Activated naive CD8-positive, alpha-beta T cell treated with anti-CD3 and anti-CD28 coated beads, Interleukin-2, amount 50 U/mL, for 24 hours (primary cell): ENCODE measurements at regions not wholly inside any gene's neighbourhood (a gene's known extent, or its start where the extent isn't known, plus 50 kb on each side); places are given as distances from the start of the nearest gene placed in this dataset.
"Not testable (repeated sequence)": the region's sequence is repeated elsewhere in the genome, so short reads cannot be mapped to it uniquely, and the experiment has no call there.

ENCODE experiments used
- ATAC-seq: fragments of 150-1000 bp; cut with Tn5 transposase; one replicate; pipeline ENCODE4 v1.10.0; 2021
- DNase-seq: peaks from one replicate; pipeline ENCODE4 v3.0.0; 2021
- H3K27ac Mint-ChIP-seq: one replicate; pipeline ENCODE4 v1.8.0; 2021; ENCODE audit warnings: mild to moderate bottlenecking, mixed read lengths
- H3K27me3 Mint-ChIP-seq: one replicate; pipeline ENCODE4 v1.8.0; 2021; ENCODE audit warnings: mixed read lengths
- H3K36me3 Mint-ChIP-seq: one replicate; pipeline ENCODE4 v1.8.0; 2021; ENCODE audit warnings: low read depth, mixed read lengths
- H3K4me1 Mint-ChIP-seq: one replicate; pipeline ENCODE4 v1.8.0; 2021; ENCODE audit warnings: mixed read lengths
- H3K4me3 Mint-ChIP-seq: one replicate; pipeline ENCODE4 v1.8.0; 2021; ENCODE audit warnings: mild to moderate bottlenecking, moderate library complexity, mixed read lengths
- H3K9me3 Mint-ChIP-seq: one replicate; pipeline ENCODE4 v1.8.0; 2021; ENCODE audit warnings: mixed read lengths

GRCh38 chr19:27733551-27734266 is 1479.2 kb downstream of the UQCRFS1 start:
- Mint-ChIP-seq H3K9me3 (peaks cover 34% of the 10 kb centered on the region), H3K27me3 (no peaks in the 10 kb centered on the region), H3K4me3 (no peak overlapping the region), H3K4me1 (no peaks in the 10 kb centered on the region), H3K27ac (no peak overlapping the region), H3K36me3 (peaks cover 58% of the 10 kb centered on the region)
- ATAC-seq (no peak), DNase-seq (no peak)

- ATAC-seq (no peak), DNase-seq (no peak)
- Mint-ChIP-seq H3K4me1 (no peaks in the 10 kb centered on the region), H3K9me3 (peaks cover 30% of the 10 kb centered on the region), H3K27ac (no peak overlapping the region), H3K4me3 (no peak overlapping the region), H3K27me3 (no peaks in the 10 kb centered on the region), H3K36me3 (peaks cover 47% of the 10 kb centered on the region)
These were observed 1483.6 kb downstream of the UQCRFS1 start for GRCh38 chr19:27729332-27729731.

GRCh38 chr19:27722625-27723024 is 1490.3 kb downstream of the UQCRFS1 start:
- peaks cover 45% of the 10 kb centered on the region for H3K9me3 Mint-ChIP-seq
- no peak overlapping the region for H3K27ac Mint-ChIP-seq
- no peaks in the 10 kb centered on the region for H3K4me1 Mint-ChIP-seq
- H3K27me3 Mint-ChIP-seq, result no peaks in the 10 kb centered on the region
- DNase-seq (no peak), ATAC-seq (no peak)
- H3K36me3 Mint-ChIP-seq, result peaks cover 11% of the 10 kb centered on the region
- no peak overlapping the region for H3K4me3 Mint-ChIP-seq

GRCh38 chr19:27720155-27720554 is 1492.8 kb downstream of the UQCRFS1 start:
- peaks cover 47% of the 10 kb centered on the region for H3K9me3 Mint-ChIP-seq

GRCh38 chr19:27719034-27719433 is 1493.9 kb downstream of the UQCRFS1 start:
- DNase-seq (no peak), ATAC-seq (no peak)
- H3K27me3 Mint-ChIP-seq, result no peaks in the 10 kb centered on the region
- peaks cover 50% of the 10 kb centered on the region for H3K9me3 Mint-ChIP-seq
- no peaks in the 10 kb centered on the region for H3K4me1 Mint-ChIP-seq
- no peak overlapping the region for H3K27ac Mint-ChIP-seq
- no peaks in the 10 kb centered on the region for H3K36me3 Mint-ChIP-seq
- H3K4me3 Mint-ChIP-seq, result no peak overlapping the region

More at GRCh38 chr19:27720155-27720554, 1492.8 kb downstream of the UQCRFS1 start:
- no peaks in the 10 kb centered on the region for H3K27me3 Mint-ChIP-seq
- no peak overlapping the region for H3K4me3 Mint-ChIP-seq
- DNase-seq (no peak), ATAC-seq (no peak)
- H3K27ac Mint-ChIP-seq, result no peak overlapping the region
- H3K4me1 Mint-ChIP-seq, result no peaks in the 10 kb centered on the region
- H3K36me3 Mint-ChIP-seq, result no peaks in the 10 kb centered on the region

GRCh38 chr19:27718234-27718633 is 1494.7 kb downstream of the UQCRFS1 start:
- Mint-ChIP-seq H3K4me1 (no peaks in the 10 kb centered on the region), H3K36me3 (no peaks in the 10 kb centered on the region), H3K27me3 (no peaks in the 10 kb centered on the region), H3K4me3 (no peak overlapping the region), H3K27ac (no peak overlapping the region), H3K9me3 (peaks cover 50% of the 10 kb centered on the region)
- ATAC-seq (no peak), DNase-seq (no peak)

- Mint-ChIP-seq H3K36me3 (no peaks in the 10 kb centered on the region), H3K9me3 (peaks cover 54% of the 10 kb centered on the region), H3K27ac (no peak overlapping the region), H3K4me1 (no peaks in the 10 kb centered on the region), H3K27me3 (no peaks in the 10 kb centered on the region), H3K4me3 (no peak overlapping the region)
- ATAC-seq (no peak), DNase-seq (no peak)
These were observed 1495.1 kb downstream of the UQCRFS1 start for GRCh38 chr19:27717825-27718224.

GRCh38 chr19:27716922-27717321 is 1496.0 kb downstream of the UQCRFS1 start:
- H3K4me3 Mint-ChIP-seq, result no peak overlapping the region
- no peak for DNase-seq
- H3K27me3 Mint-ChIP-seq, result no peaks in the 10 kb centered on the region
- H3K9me3 Mint-ChIP-seq, result peaks cover 57% of the 10 kb centered on the region
- no peaks in the 10 kb centered on the region for H3K4me1 Mint-ChIP-seq
- no peak overlapping the region for H3K27ac Mint-ChIP-seq
- no peaks in the 10 kb centered on the region for H3K36me3 Mint-ChIP-seq
- ATAC-seq, result no peak

GRCh38 chr19:27714857-27715256 is 1498.1 kb downstream of the UQCRFS1 start:
- ATAC-seq (no peak), DNase-seq (no peak)
- H3K36me3 Mint-ChIP-seq, result no peaks in the 10 kb centered on the region
- H3K27ac Mint-ChIP-seq, result no peak overlapping the region
- no peaks in the 10 kb centered on the region for H3K27me3 Mint-ChIP-seq
- H3K9me3 Mint-ChIP-seq, result peaks cover 55% of the 10 kb centered on the region
- no peak overlapping the region for H3K4me3 Mint-ChIP-seq
- H3K4me1 Mint-ChIP-seq, result no peaks in the 10 kb centered on the region

- DNase-seq, result no peak
- H3K36me3 Mint-ChIP-seq, result no peaks in the 10 kb centered on the region
These were observed 1503.5 kb downstream of the UQCRFS1 start for GRCh38 chr19:27709496-27709895.

GRCh38 chr19:27708986-27709385 is 1504.0 kb downstream of the UQCRFS1 start:
- ATAC-seq, H3K4me3 Mint-ChIP-seq: not testable (repeated sequence)

More at GRCh38 chr19:27709496-27709895, 1503.5 kb downstream of the UQCRFS1 start:
- no peaks in the 10 kb centered on the region for H3K4me1 Mint-ChIP-seq
- no peak overlapping the region for H3K4me3 Mint-ChIP-seq
- no peaks in the 10 kb centered on the region for H3K27me3 Mint-ChIP-seq
- no peak overlapping the region for H3K27ac Mint-ChIP-seq
- H3K9me3 Mint-ChIP-seq, result peaks cover 34% of the 10 kb centered on the region
- no peak for ATAC-seq

GRCh38 chr19:27707026-27707425 is 1505.9 kb downstream of the UQCRFS1 start:
- not testable (repeated sequence) for H3K27me3 Mint-ChIP-seq, H3K27ac Mint-ChIP-seq, H3K4me3 Mint-ChIP-seq, H3K4me1 Mint-ChIP-seq, ATAC-seq, DNase-seq, H3K36me3 Mint-ChIP-seq
- peaks cover 29% of the 10 kb centered on the region for H3K9me3 Mint-ChIP-seq

More at GRCh38 chr19:27708986-27709385, 1504.0 kb downstream of the UQCRFS1 start:
- peaks cover 34% of the 10 kb centered on the region for H3K9me3 Mint-ChIP-seq
- not testable (repeated sequence) for DNase-seq, H3K36me3 Mint-ChIP-seq, H3K27me3 Mint-ChIP-seq, H3K27ac Mint-ChIP-seq, H3K4me1 Mint-ChIP-seq

GRCh38 chr19:27705896-27706295 is 1507.1 kb downstream of the UQCRFS1 start:
- no peak for ATAC-seq
- no peak for DNase-seq
- Mint-ChIP-seq H3K9me3 (peaks cover 21% of the 10 kb centered on the region), H3K36me3 (no peaks in the 10 kb centered on the region), H3K4me3 (no peak overlapping the region), H3K27ac (no peak overlapping the region), H3K27me3 (no peaks in the 10 kb centered on the region), H3K4me1 (no peaks in the 10 kb centered on the region)

GRCh38 chr19:27694361-27695055 is 1518.4 kb downstream of the UQCRFS1 start:
- Mint-ChIP-seq H3K4me1 (no peaks in the 10 kb centered on the region), H3K27me3 (no peaks in the 10 kb centered on the region), H3K4me3 (no peak overlapping the region), H3K9me3 (peaks cover 21% of the 10 kb centered on the region), H3K27ac (no peak overlapping the region), H3K36me3 (no peaks in the 10 kb centered on the region)
- no peak for ATAC-seq
- DNase-seq, result no peak

- no peak overlapping the region for H3K27ac Mint-ChIP-seq
- H3K36me3 Mint-ChIP-seq, result no peaks in the 10 kb centered on the region
- H3K27me3 Mint-ChIP-seq, result no peaks in the 10 kb centered on the region
- DNase-seq, result no peak
- no peak for ATAC-seq
- H3K4me3 Mint-ChIP-seq, result no peak overlapping the region
- peaks cover 21% of the 10 kb centered on the region for H3K9me3 Mint-ChIP-seq
- H3K4me1 Mint-ChIP-seq, result no peaks in the 10 kb centered on the region
These were observed 1521.0 kb downstream of the UQCRFS1 start for GRCh38 chr19:27691991-27692390.
